ENCODE measurements at regions not wholly inside any gene's neighbourhood (a gene's known extent, or its start where the extent isn't known, plus 50 kb on each side); places are given as distances from the start of the nearest gene placed in this dataset.
A peak's percentile ranks its signal among the peaks of the same experiment; 100 is the strongest.

DNA sequence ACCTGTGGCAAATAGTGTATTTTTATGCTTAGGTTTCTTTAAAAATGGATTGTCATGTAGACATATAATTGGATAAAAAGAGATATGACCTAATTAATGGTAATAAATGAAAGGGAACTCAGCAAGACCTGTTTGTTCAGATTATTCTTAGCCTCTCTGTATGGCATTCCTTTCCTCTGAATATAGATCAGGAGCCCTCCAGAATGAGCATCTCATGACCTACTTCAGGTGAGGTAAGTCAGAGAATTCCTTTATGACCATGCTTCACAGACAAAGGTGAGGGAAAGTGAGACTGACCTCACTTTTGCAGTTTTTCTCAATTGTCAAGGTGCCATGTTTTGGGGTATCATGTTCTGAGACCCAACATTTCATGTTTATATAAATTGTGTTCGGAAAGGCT is 1744.3 kb upstream of the PIK3C3 start (continued):
- TF ChIP-seq, protein P1, sequence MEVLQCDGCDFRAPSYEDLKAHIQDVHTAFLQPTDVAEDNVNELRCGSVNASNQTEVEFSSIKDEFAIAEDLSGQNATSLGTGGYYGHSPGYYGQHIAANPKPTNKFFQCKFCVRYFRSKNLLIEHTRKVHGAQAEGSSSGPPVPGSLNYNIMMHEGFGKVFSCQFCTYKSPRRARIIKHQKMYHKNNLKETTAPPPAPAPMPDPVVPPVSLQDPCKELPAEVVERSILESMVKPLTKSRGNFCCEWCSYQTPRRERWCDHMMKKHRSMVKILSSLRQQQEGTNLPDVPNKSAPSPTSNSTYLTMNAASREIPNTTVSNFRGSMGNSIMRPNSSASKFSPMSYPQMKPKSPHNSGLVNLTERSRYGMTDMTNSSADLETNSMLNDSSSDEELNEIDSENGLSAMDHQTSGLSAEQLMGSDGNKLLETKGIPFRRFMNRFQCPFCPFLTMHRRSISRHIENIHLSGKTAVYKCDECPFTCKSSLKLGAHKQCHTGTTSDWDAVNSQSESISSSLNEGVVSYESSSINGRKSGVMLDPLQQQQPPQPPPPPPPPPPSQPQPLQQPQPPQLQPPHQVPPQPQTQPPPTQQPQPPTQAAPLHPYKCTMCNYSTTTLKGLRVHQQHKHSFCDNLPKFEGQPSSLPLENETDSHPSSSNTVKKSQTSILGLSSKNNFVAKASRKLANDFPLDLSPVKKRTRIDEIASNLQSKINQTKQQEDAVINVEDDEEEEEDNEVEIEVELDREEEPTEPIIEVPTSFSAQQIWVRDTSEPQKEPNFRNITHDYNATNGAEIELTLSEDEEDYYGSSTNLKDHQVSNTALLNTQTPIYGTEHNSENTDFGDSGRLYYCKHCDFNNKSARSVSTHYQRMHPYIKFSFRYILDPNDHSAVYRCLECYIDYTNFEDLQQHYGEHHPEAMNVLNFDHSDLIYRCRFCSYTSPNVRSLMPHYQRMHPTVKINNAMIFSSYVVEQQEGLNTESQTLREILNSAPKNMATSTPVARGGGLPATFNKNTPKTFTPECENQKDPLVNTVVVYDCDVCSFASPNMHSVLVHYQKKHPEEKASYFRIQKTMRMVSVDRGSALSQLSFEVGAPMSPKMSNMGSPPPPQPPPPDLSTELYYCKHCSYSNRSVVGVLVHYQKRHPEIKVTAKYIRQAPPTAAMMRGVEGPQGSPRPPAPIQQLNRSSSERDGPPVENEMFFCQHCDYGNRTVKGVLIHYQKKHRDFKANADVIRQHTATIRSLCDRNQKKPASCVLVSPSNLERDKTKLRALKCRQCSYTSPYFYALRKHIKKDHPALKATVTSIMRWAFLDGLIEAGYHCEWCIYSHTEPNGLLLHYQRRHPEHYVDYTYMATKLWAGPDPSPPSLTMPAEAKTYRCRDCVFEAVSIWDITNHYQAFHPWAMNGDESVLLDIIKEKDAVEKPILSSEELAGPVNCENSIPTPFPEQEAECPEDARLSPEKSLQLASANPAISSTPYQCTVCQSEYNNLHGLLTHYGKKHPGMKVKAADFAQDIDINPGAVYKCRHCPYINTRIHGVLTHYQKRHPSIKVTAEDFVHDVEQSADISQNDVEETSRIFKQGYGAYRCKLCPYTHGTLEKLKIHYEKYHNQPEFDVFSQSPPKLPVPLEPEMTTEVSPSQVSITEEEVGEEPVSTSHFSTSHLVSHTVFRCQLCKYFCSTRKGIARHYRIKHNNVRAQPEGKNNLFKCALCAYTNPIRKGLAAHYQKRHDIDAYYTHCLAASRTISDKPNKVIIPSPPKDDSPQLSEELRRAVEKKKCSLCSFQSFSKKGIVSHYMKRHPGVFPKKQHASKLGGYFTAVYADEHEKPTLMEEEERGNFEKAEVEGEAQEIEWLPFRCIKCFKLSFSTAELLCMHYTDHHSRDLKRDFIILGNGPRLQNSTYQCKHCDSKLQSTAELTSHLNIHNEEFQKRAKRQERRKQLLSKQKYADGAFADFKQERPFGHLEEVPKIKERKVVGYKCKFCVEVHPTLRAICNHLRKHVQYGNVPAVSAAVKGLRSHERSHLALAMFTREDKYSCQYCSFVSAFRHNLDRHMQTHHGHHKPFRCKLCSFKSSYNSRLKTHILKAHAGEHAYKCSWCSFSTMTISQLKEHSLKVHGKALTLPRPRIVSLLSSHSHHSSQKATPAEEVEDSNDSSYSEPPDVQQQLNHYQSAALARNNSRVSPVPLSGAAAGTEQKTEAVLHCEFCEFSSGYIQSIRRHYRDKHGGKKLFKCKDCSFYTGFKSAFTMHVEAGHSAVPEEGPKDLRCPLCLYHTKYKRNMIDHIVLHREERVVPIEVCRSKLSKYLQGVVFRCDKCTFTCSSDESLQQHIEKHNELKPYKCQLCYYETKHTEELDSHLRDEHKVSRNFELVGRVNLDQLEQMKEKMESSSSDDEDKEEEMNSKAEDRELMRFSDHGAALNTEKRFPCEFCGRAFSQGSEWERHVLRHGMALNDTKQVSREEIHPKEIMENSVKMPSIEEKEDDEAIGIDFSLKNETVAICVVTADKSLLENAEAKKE (CRISPR knock-in tag; IDR thresholded peaks at IDR 0.05) = no peak
- TF ChIP-seq ZNF331 (CRISPR knock-in tag; IDR thresholded peaks at IDR 0.05; ENCODE audit: low read depth) = no peak
- no peak for TF ChIP-seq EZH2phosphoT487 (IDR thresholded peaks at IDR 0.05; ENCODE audit: unreplicated experiment)

DNA sequence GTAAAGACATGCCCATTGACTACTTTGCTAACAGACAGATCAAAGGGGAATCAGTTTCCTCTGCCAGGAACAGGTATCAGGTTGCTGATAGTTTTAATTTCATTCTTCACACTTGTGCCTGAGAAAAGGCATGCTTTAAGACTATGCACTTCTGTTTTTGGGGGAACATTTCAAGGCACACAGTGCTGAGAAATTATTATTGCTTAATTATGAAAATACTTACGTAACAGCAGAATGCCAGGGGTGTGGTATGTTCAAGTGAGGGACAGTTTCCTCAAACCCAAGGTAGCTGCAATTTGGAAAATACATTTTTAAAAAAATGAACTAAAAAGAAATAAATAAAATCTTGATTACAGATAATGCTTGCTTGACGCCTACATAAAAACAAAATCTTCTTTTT is 1746.1 kb upstream of the PIK3C3 start:
- Mint-ChIP-seq H3K4me3 (no peak overlapping the region), H3K27me3 (ENCODE audit: insufficient read depth, low read depth, poor library complexity) (no peaks in the 10 kb centered on the region), H3K36me3 (ENCODE audit: low read depth) (peaks cover 2% of the 10 kb centered on the region; the same call in 1 of the 3 replicates), H3K4me1 (peaks cover 30% of the 10 kb centered on the region; the same call in 2 of the 3 replicates), H3K9me3 (peaks cover 3% of the 10 kb centered on the region; the same call in 1 of the 3 replicates), H3K27ac (peak overlapping the region; percentile 39; the same call in 1 of the 2 replicates)
- no peaks in the 10 kb centered on the region for H3F3A ChIP-seq (replicated peaks; ENCODE audit: low read depth)
- peaks cover 25% of the 10 kb centered on the region for H3K4me1 ChIP-seq (ENCODE audit: insufficient read depth)
- ATAC-seq = no peak
- no peak for DNase-seq (ENCODE audit: low spot score)
- H3K27ac ChIP-seq (ENCODE audit: low read depth) = no peak overlapping the region
- H3K79me2 ChIP-seq (replicated peaks; ENCODE audit: insufficient read depth) = no peaks in the 10 kb centered on the region
- no peak overlapping the region for H2AFZ ChIP-seq
- H4K20me1 ChIP-seq (replicated peaks; ENCODE audit: insufficient read depth) = no peaks in the 10 kb centered on the region
- H3K9me2 ChIP-seq (ENCODE audit: insufficient read depth) = peaks cover 5% of the 10 kb centered on the region; the same call in 1 of the 2 replicates
- H3K36me3 ChIP-seq (ENCODE audit: insufficient read depth) = no peaks in the 10 kb centered on the region
- H3K4me2 ChIP-seq = 0 out of 2 replicates have a peak overlapping the region, but pooled peaks have one; percentile 25
- no peaks in the 10 kb centered on the region for H3K27me3 ChIP-seq (ENCODE audit: insufficient read depth)
- H3K4me3 ChIP-seq = no peak overlapping the region
- TF ChIP-seq, protein P2, sequence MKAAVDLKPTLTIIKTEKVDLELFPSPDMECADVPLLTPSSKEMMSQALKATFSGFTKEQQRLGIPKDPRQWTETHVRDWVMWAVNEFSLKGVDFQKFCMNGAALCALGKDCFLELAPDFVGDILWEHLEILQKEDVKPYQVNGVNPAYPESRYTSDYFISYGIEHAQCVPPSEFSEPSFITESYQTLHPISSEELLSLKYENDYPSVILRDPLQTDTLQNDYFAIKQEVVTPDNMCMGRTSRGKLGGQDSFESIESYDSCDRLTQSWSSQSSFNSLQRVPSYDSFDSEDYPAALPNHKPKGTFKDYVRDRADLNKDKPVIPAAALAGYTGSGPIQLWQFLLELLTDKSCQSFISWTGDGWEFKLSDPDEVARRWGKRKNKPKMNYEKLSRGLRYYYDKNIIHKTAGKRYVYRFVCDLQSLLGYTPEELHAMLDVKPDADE (IDR thresholded peaks at IDR 0.05) = no peak
- TF ChIP-seq EZH2 (IDR thresholded peaks at IDR 0.05; ENCODE audit: low read depth, unreplicated experiment) (no peak), NANOG (IDR thresholded peaks at IDR 0.05; ENCODE audit: borderline replicate concordance) (no peak), ZNF331 (CRISPR knock-in tag; IDR thresholded peaks at IDR 0.05; ENCODE audit: low read depth) (no peak), CREB1 (CRISPR knock-in tag; IDR thresholded peaks at IDR 0.05; ENCODE audit: low read depth) (no peak)
- TF ChIP-seq, protein P1 (CRISPR knock-in tag; IDR thresholded peaks at IDR 0.05) = no peak

Data from GM23338 (cell line).